Ascending aorta (tissue), 2 donors: ENCODE measurements at regions not wholly inside any gene's neighbourhood (a gene's known extent, or its start where the extent isn't known, plus 50 kb on each side); places are given as distances from the start of the nearest gene placed in this dataset.
"Not testable (repeated sequence)": the region's sequence is repeated elsewhere in the genome, so short reads cannot be mapped to it uniquely, and the experiment has no call there.

Source experiments
- DNase-seq, 2 donors: peaks; one replicate each; pipeline ENCODE4 v3.0.0-alpha.2; 2019; ENCODE audit warnings: low spot score in 2 of 2
- H3K27ac ChIP-seq, 2 donors: fragments of 200-600 bp; sonication (generic); one replicate each; pipeline ENCODE4 v1.5.1; 2016 to 2017; ENCODE audit warnings: mild to moderate bottlenecking in 1 of 2
- H3K27me3 ChIP-seq: fragments of 200-600 bp; sonication (generic); one replicate; pipeline ENCODE4 v1.5.1; 2017
- H3K36me3 ChIP-seq, 2 donors: fragments of 200-600 bp; sonication (generic); one replicate each; pipeline ENCODE4 v1.5.1; 2016
- H3K4me1 ChIP-seq, 2 donors: fragments of 200-600 bp; sonication (generic); one replicate each; pipeline ENCODE4 v1.5.1; 2016 to 2017; ENCODE audit warnings: mild to moderate bottlenecking in 1 of 2
- H3K4me3 ChIP-seq, 2 donors: fragments of 200-600 bp; sonication (generic); one replicate each; pipeline ENCODE4 v1.5.1; 2016 to 2017; ENCODE audit warnings: mild to moderate bottlenecking in 1 of 2
- H3K9me3 ChIP-seq, 2 donors: fragments of 200-600 bp; sonication (generic); one replicate each; pipeline ENCODE4 v1.5.1; 2016
- CTCF ChIP-seq, 3 experiments: fragments of 200-600 bp in 2 of 3; fragments of 450-650 bp in 1 of 3; sonication (generic) in 2 of 3; IDR thresholded peaks; one replicate each; pipeline ENCODE4 v1.5.1; 2016 to 2019; ENCODE audit warnings: antibody characterized with exemption in 3 of 3, mild to moderate bottlenecking in 1 of 3, moderate library complexity in 1 of 3
- intact Hi-C: fragments of 100-400 bp; cut with DNase I; formaldehyde crosslinking; loops from one replicate; pipeline ENCODE4 v1.15.1; 2023

DNA sequence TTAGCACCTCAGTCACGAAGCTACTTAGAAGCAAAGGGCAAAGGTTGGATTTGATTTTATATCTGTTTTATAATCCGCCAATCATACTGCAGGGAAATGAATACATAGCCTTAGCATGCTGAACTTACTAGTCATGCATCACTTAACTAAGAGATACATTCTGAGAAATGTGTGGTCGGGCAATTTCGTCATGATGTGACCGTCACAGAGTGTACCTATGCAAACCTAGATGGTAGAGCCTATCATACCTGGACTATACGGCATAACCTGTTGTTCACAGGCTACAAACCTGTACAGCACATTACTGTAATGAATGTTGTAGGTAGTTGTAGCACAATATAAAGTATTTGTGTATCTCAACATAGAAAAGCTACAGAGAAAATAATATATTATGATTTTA lies 345.2 kb upstream of the RGS17 start:
- Histone ChIP-seq H3K4me1 (no peaks in the 10 kb centered on the region), H3K4me3 (no peak overlapping the region), H3K27me3 (no peaks in the 10 kb centered on the region), H3K36me3 (no peaks in the 10 kb centered on the region), H3K27ac (no peak overlapping the region), H3K9me3 (no peaks in the 10 kb centered on the region)
- intact Hi-C loops: no loop called here
- DNase-seq: no peak
- TF ChIP-seq CTCF (IDR thresholded peaks at IDR 0.05): no peak

GRCh38 chr6:153465050-153465449 lies 334.0 kb upstream of the RGS17 start:
- H3K4me3 ChIP-seq: no peak overlapping the region
- H3K27ac ChIP-seq: no peak overlapping the region
- H3K9me3 ChIP-seq: peaks cover 0 to 5% of the 10 kb centered on the region in 2 donors
- H3K4me1 ChIP-seq: no peaks in the 10 kb centered on the region
- no peak for DNase-seq
- H3K36me3 ChIP-seq: no peaks in the 10 kb centered on the region
- TF ChIP-seq CTCF (IDR thresholded peaks at IDR 0.05): no peak
- no peaks in the 10 kb centered on the region for H3K27me3 ChIP-seq
- intact Hi-C loops: no loop called here

DNA sequence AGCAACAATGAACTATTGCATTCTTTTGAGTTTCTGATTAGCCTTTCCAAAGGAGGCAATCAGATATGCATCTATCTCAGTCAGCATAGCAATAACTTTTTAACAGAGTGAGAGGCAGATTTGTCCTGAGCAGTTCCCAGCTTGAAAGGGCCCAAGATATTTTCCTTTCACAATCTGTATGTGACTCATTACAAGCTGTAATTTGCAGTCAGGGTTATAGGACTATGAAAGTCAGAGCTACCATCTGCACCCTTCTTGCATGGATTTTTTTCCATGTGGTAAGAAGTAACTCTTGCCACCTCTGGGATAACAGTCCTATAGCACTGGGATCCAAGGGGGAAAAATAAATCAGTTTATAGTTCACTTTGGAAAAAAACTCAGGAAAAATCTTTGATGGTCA lies 318.2 kb upstream of the RGS17 start:
- Histone ChIP-seq H3K27me3 (no peaks in the 10 kb centered on the region), H3K4me1 (no peaks in the 10 kb centered on the region), H3K36me3 (no peaks in the 10 kb centered on the region), H3K4me3 (no peak overlapping the region), H3K27ac (no peak overlapping the region), H3K9me3 (no peaks in the 10 kb centered on the region)
- no peak for TF ChIP-seq CTCF (IDR thresholded peaks at IDR 0.05)
- DNase-seq: no peak
- intact Hi-C loops: no loop called here

DNA sequence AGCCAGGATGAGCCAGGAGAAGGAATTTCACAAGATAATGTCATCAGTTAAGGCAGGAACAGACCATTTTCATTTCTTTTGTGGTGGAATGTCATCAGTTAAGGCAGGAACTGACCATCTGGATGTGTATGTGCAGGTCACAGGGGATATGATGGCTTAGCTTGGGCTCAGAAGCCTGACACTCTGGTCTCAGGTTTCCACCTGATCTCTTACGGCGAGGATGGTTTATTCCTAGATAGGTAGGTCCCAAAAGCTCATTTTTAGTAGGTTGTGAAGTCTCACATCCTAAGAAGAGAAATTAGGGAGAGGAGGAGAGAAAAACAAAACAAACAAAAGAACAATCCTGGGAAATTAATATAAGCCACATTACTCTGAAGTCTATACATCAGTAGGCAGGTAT lies 311.7 kb upstream of the RGS17 start:
- intact Hi-C loops, H3K4me3 ChIP-seq: not testable (repeated sequence)

DNA sequence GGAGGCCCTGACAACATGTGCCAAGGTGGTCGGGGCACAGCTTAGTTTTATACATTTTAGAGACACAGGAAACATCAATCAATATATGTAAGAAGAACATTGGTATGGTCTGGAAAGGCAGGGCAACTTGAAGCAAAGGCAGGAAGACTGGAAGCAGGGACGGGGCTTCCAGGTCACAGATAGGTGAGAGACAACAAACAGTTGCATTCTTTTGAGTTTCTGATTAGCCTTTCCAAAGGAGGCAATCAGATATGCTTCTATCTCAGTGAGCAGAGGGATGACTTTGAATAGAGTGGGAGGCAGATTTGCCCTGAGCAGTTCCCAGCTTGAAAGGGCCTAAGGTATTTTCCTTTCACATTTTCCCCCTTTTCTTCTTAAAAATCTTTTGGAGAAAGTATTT lies 311.0 kb upstream of the RGS17 start:
- Histone ChIP-seq H3K9me3 (no peaks in the 10 kb centered on the region), H3K4me3 (no peak overlapping the region), H3K4me1 (no peaks in the 10 kb centered on the region), H3K27me3 (no peaks in the 10 kb centered on the region), H3K27ac (no peak overlapping the region), H3K36me3 (no peaks in the 10 kb centered on the region)
- intact Hi-C loops: no loop called here
- no peak for TF ChIP-seq CTCF (IDR thresholded peaks at IDR 0.05)
- DNase-seq: no peak

More for the DNA sequence above, 311.7 kb upstream of the RGS17 start:
- DNase-seq, H3K9me3 ChIP-seq, H3K27me3 ChIP-seq, H3K27ac ChIP-seq, H3K36me3 ChIP-seq, H3K4me1 ChIP-seq: not testable (repeated sequence)

DNA sequence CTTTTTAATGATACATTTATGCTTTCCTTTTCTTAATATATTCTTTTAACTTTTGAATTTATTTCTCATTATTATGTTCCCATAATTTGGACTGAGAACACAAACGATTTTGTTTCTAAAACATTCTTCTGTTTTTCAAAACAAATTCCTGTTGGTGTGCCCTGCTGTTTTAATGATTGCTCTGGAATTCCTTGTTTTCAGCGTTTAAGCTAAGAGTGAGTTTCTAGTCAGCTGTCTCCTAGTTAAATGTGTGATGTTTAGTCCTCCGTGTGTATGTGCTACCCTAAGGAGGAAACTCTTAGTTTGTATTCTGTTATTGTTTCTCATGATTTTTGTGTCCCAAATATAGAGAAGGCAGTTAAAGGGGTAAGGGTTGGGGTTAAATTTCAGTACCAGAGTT lies 306.1 kb upstream of the RGS17 start:
- Histone ChIP-seq H3K27me3 (no peaks in the 10 kb centered on the region), H3K27ac (no peak overlapping the region), H3K4me1 (no peaks in the 10 kb centered on the region), H3K36me3 (no peaks in the 10 kb centered on the region), H3K9me3 (no peaks in the 10 kb centered on the region), H3K4me3 (no peak overlapping the region)
- DNase-seq: no peak
- intact Hi-C loops: no loop called here
- no peak for TF ChIP-seq CTCF (IDR thresholded peaks at IDR 0.05)
